ENCODE measurements at regions not wholly inside any gene's neighbourhood (a gene's known extent, or its start where the extent isn't known, plus 50 kb on each side); places are given as distances from the start of the nearest gene placed in this dataset.
"Not testable (repeated sequence)": the region's sequence is repeated elsewhere in the genome, so short reads cannot be mapped to it uniquely, and the experiment has no call there.

- peaks cover 2% of the 10 kb centered on the region for H3K36me3 Mint-ChIP-seq (ENCODE audit: low read depth)
- TF ChIP-seq, protein P1, sequence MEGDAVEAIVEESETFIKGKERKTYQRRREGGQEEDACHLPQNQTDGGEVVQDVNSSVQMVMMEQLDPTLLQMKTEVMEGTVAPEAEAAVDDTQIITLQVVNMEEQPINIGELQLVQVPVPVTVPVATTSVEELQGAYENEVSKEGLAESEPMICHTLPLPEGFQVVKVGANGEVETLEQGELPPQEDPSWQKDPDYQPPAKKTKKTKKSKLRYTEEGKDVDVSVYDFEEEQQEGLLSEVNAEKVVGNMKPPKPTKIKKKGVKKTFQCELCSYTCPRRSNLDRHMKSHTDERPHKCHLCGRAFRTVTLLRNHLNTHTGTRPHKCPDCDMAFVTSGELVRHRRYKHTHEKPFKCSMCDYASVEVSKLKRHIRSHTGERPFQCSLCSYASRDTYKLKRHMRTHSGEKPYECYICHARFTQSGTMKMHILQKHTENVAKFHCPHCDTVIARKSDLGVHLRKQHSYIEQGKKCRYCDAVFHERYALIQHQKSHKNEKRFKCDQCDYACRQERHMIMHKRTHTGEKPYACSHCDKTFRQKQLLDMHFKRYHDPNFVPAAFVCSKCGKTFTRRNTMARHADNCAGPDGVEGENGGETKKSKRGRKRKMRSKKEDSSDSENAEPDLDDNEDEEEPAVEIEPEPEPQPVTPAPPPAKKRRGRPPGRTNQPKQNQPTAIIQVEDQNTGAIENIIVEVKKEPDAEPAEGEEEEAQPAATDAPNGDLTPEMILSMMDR (IDR thresholded peaks at IDR 0.05): no peak
- H3K27me3 Mint-ChIP-seq (ENCODE audit: low read depth): peaks cover 34% of the 10 kb centered on the region
- DNase-seq (ENCODE audit: low spot score): no peak
- no peak overlapping the region for H3K4me3 Mint-ChIP-seq (ENCODE audit: unreplicated experiment)
- no peaks in the 10 kb centered on the region for H3K4me1 Mint-ChIP-seq (ENCODE audit: low read depth)
- H3K9me3 Mint-ChIP-seq (ENCODE audit: low read depth): no peaks in the 10 kb centered on the region
- H3K27ac Mint-ChIP-seq (ENCODE audit: unreplicated experiment): no peak overlapping the region
These were observed 398.8 kb upstream of the CXADR start for GRCh38 chr21:17114045-17114444.

GRCh38 chr21:17118638-17119384 is 394.0 kb upstream of the CXADR start:
- H3K9me3 Mint-ChIP-seq (ENCODE audit: low read depth): no peaks in the 10 kb centered on the region
- no peak for DNase-seq (ENCODE audit: low spot score)
- H3K27ac Mint-ChIP-seq (ENCODE audit: unreplicated experiment): no peak overlapping the region
- no peaks in the 10 kb centered on the region for H3K4me1 Mint-ChIP-seq (ENCODE audit: low read depth)
- peaks cover 27% of the 10 kb centered on the region for H3K27me3 Mint-ChIP-seq (ENCODE audit: low read depth)
- TF ChIP-seq, protein P1 (IDR thresholded peaks at IDR 0.05): no peak
- H3K4me3 Mint-ChIP-seq (ENCODE audit: unreplicated experiment): no peak overlapping the region
- peaks cover 4% of the 10 kb centered on the region for H3K36me3 Mint-ChIP-seq (ENCODE audit: low read depth)

DNA sequence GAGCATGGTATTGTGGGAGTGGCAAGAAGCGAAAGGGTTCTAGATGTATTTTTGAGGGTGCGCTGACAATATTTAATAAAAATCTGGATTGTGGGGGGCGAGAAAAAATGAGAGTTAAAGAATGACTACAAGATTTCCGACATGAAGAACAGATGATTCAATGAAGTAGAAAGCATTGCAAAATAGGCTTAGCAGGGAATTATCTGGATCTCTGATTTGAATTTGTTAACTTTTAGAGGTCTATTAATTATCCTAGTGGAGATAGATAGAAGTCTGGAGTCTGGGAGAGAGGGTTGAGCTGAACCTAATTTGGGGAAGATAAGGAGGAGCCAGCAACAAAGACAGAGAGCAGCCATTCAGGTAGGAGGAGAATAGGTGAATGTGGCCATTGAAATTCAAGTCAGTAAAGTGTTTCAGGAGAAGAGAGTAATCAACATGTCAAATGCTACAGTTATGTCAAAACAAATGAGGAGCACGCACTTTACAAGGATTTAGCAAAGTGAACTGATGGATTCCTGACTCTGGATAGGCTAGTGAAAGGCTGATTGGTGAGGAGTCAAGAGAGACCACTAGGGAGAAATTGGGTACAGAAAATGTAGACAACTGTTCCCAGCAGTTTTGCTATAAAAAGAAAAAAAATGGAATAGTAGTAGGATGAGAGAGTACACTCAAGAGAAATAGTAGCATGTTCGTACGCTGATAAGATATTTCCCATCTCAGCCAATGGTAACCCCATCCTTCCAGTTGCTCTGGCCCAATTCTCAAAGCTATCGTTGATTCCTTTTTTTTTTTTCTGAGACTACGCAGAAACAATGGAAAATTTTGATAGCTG is 393.2 kb upstream of the CXADR start:
- Mint-ChIP-seq H3K36me3 (ENCODE audit: low read depth) (peaks cover 4% of the 10 kb centered on the region), H3K4me1 (ENCODE audit: low read depth) (no peaks in the 10 kb centered on the region), H3K27me3 (ENCODE audit: low read depth) (peaks cover 25% of the 10 kb centered on the region), H3K27ac (ENCODE audit: unreplicated experiment) (no peak overlapping the region), H3K9me3 (ENCODE audit: low read depth) (no peaks in the 10 kb centered on the region), H3K4me3 (ENCODE audit: unreplicated experiment) (no peak overlapping the region)
- no peak for DNase-seq (ENCODE audit: low spot score)
- TF ChIP-seq, protein P1 (IDR thresholded peaks at IDR 0.05): no peak

DNA sequence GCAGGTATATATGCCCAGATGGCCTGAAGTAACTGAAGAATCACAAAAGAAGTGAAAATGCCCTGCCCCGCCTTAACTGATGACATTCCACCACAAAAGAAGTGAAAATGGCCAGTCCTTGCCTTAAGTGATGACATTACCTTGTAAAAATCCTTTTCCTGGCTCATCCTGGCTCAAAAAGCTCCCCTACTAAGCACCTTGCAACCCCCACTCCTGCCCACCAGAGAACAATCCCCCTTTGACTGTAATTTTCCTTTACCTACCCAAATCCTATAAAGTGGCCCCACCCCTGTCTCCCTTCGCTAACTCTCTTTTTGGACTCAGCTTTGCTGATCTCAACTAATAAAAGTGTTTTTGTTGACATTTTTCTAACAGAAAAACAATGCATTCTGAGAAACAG is 385.4 kb upstream of the CXADR start:
- H3K36me3 Mint-ChIP-seq (ENCODE audit: low read depth); H3K9me3 Mint-ChIP-seq (ENCODE audit: low read depth); DNase-seq (ENCODE audit: low spot score); H3K4me3 Mint-ChIP-seq (ENCODE audit: unreplicated experiment); H3K27ac Mint-ChIP-seq (ENCODE audit: unreplicated experiment); H3K4me1 Mint-ChIP-seq (ENCODE audit: low read depth); H3K27me3 Mint-ChIP-seq (ENCODE audit: low read depth): not testable (repeated sequence)

DNA sequence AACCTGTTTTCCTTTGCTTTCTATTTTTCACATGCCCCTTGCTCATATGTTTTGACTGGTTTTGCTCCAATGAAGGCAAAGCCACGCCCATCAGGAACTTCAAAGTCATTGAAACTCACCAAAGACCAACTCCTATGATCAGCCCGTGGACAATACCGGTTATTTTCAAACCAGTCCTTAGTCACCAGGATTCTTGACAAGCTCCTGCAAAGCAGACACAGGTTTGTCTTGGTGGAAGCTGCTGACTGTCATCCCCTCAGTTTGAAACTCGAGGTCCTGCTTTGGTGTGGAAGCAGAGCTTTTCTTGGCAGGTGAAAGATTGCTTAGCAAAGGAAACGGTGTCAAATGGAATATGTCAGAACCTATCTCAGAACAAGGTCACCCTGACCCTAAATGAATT is 384.7 kb upstream of the CXADR start:
- H3K27me3 Mint-ChIP-seq (ENCODE audit: low read depth): no peaks in the 10 kb centered on the region
- H3K9me3 Mint-ChIP-seq (ENCODE audit: low read depth): no peaks in the 10 kb centered on the region
- TF ChIP-seq, protein P1 (IDR thresholded peaks at IDR 0.05): no peak
- H3K27ac Mint-ChIP-seq (ENCODE audit: unreplicated experiment): no peak overlapping the region
- H3K4me1 Mint-ChIP-seq (ENCODE audit: low read depth): no peaks in the 10 kb centered on the region
- H3K36me3 Mint-ChIP-seq (ENCODE audit: low read depth): no peaks in the 10 kb centered on the region
- no peak overlapping the region for H3K4me3 Mint-ChIP-seq (ENCODE audit: unreplicated experiment)
- no peak for DNase-seq (ENCODE audit: low spot score)

- H3K4me1 Mint-ChIP-seq (ENCODE audit: low read depth); H3K9me3 Mint-ChIP-seq (ENCODE audit: low read depth); DNase-seq (ENCODE audit: low spot score); H3K27ac Mint-ChIP-seq (ENCODE audit: unreplicated experiment); H3K4me3 Mint-ChIP-seq (ENCODE audit: unreplicated experiment); H3K27me3 Mint-ChIP-seq (ENCODE audit: low read depth); H3K36me3 Mint-ChIP-seq (ENCODE audit: low read depth): not testable (repeated sequence)
These were observed 373.7 kb upstream of the CXADR start for GRCh38 chr21:17139159-17139558.

All from chondrocyte (in vitro differentiated cells).